ENCODE measurements at regions not wholly inside any gene's neighbourhood (a gene's known extent, or its start where the extent isn't known, plus 50 kb on each side); places are given as distances from the start of the nearest gene placed in this dataset.

GRCh38 chr14:85764822-85765221 lies 234.9 kb downstream of the FLRT2 start:
- TF ChIP-seq CTCF (IDR thresholded peaks at IDR 0.05) (no peak), POLR2A (IDR thresholded peaks at IDR 0.05) (no peak)

Measured in esophagus squamous epithelium (tissue), 4 donors.